K562 (cell line): ENCODE measurements at regions not wholly inside any gene's neighbourhood (a gene's known extent, or its start where the extent isn't known, plus 50 kb on each side); places are given as distances from the start of the nearest gene placed in this dataset.

Experiments used
- CBFA2T3 ChIP-seq: fragments of 450-650 bp; IDR thresholded peaks from 2 replicates; pipeline ENCODE4 v1.6.1; 2017
- CEBPB ChIP-seq: fragments of 450-650 bp; IDR thresholded peaks from 2 replicates; pipeline ENCODE4 v1.6.1; 2016; ENCODE audit warnings: missing genetic modification characterization, missing compliant biosample characterization
- E2F6 ChIP-seq, 2 experiments: IDR thresholded peaks; 2 replicates each; pipeline ENCODE4 v1.6.1; 2011; ENCODE audit warnings: borderline replicate concordance in 1 of 2, control low read depth in 1 of 2, low read depth in 1 of 2, low read length in 1 of 2, mild to moderate bottlenecking in 1 of 2, mixed read lengths in 1 of 2, moderate library complexity in 1 of 2; ENCODE audit not compliant: insufficient read depth in 1 of 2, insufficient read length in 1 of 2, poor library complexity in 1 of 2, severe bottlenecking in 1 of 2; ENCODE audit errors: extremely low read depth in 1 of 2
- MAX ChIP-seq: sonication (generic); formaldehyde crosslinking; IDR thresholded peaks from 2 replicates; pipeline ENCODE4 v1.9.0; 2022; ENCODE audit warnings: mild to moderate bottlenecking, missing genetic modification reagents
- NFIC ChIP-seq: fragments of 450-650 bp; IDR thresholded peaks from 2 replicates; pipeline ENCODE4 v1.6.1; 2017; ENCODE audit warnings: mild to moderate bottlenecking, inconsistent platforms
- POLR2A ChIP-seq: fragments of 450-650 bp; conservative IDR thresholded peaks from 2 replicates; pipeline ENCODE4 v1.6.1; 2016
- POLR2AphosphoS5 ChIP-seq: IDR thresholded peaks from 2 replicates; pipeline ENCODE4 v1.6.1; 2011; ENCODE audit warnings: mild to moderate bottlenecking, low read depth, low read length, moderate library complexity; ENCODE audit not compliant: control insufficient read depth, insufficient read depth
- SMAD1 ChIP-seq: fragments of 150-350 bp; IDR thresholded peaks from 2 replicates; pipeline ENCODE4 v1.6.1; 2014; ENCODE audit warnings: low read length, low read depth; ENCODE audit not compliant: partially characterized antibody
- YY1 ChIP-seq, 3 experiments: IDR thresholded peaks; 2 replicates each; pipeline ENCODE4 v1.6.1; 2011; ENCODE audit warnings: low read length in 2 of 3, mild to moderate bottlenecking in 2 of 3, moderate library complexity in 2 of 3, borderline replicate concordance in 1 of 3, control low read depth in 1 of 3, low read depth in 1 of 3; ENCODE audit not compliant: insufficient read depth in 3 of 3, insufficient replicate concordance in 2 of 3, control insufficient read depth in 1 of 3, insufficient read length in 1 of 3; ENCODE audit errors: extremely low read depth in 1 of 3
- ZNF124 ChIP-seq: sonication (generic); formaldehyde crosslinking; IDR thresholded peaks from 2 replicates; pipeline ENCODE4 v1.8.1; 2022; ENCODE audit warnings: missing genetic modification reagents
- TF ChIP-seq, protein P1 (sequence below), 3 experiments: IDR thresholded peaks in 2 of 3; conservative IDR thresholded peaks in 1 of 3; 2 replicates each; pipeline ENCODE4 v1.5.1; 2011 to 2012; ENCODE audit warnings: low read length in 3 of 3, mild to moderate bottlenecking in 3 of 3, control low read depth in 2 of 3, improper control_type of control experiment in 1 of 3, inconsistent platforms in 1 of 3, low read depth in 1 of 3, mixed read lengths in 1 of 3, moderate library complexity in 1 of 3; ENCODE audit not compliant: insufficient read depth in 2 of 3
- TF ChIP-seq, protein P2 (sequence below): sonication (generic); formaldehyde crosslinking; IDR thresholded peaks from 2 replicates; pipeline ENCODE4 v1.8.0; 2022; ENCODE audit warnings: missing genetic modification reagents, mild to moderate bottlenecking, moderate library complexity, borderline replicate concordance
- TF ChIP-seq, protein P3 (sequence below): fragments of 250-450 bp; sonication (Bioruptor Pico); IDR thresholded peaks from 2 replicates; pipeline ENCODE4 v1.8.0; 2021; ENCODE audit warnings: moderate library complexity, mild to moderate bottlenecking, inconsistent platforms
- TF ChIP-seq, protein P4 (sequence below): sonication (generic); formaldehyde crosslinking; IDR thresholded peaks from 2 replicates; pipeline ENCODE4 v1.8.0; 2023; ENCODE audit warnings: mild to moderate bottlenecking, missing genetic modification reagents

GRCh38 chr6:37114612-37115011 is 55.3 kb upstream of the PIM1 start:
- TF ChIP-seq, protein P1, sequence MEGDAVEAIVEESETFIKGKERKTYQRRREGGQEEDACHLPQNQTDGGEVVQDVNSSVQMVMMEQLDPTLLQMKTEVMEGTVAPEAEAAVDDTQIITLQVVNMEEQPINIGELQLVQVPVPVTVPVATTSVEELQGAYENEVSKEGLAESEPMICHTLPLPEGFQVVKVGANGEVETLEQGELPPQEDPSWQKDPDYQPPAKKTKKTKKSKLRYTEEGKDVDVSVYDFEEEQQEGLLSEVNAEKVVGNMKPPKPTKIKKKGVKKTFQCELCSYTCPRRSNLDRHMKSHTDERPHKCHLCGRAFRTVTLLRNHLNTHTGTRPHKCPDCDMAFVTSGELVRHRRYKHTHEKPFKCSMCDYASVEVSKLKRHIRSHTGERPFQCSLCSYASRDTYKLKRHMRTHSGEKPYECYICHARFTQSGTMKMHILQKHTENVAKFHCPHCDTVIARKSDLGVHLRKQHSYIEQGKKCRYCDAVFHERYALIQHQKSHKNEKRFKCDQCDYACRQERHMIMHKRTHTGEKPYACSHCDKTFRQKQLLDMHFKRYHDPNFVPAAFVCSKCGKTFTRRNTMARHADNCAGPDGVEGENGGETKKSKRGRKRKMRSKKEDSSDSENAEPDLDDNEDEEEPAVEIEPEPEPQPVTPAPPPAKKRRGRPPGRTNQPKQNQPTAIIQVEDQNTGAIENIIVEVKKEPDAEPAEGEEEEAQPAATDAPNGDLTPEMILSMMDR (IDR thresholded peaks at IDR 0.05 in 2 of 3, conservative IDR thresholded peaks at IDR 0.05 in 1 of 3; ENCODE audit: insufficient read depth in 2 of 3, low read depth in 1 of 3, low read length in 3 of 3): no peak
- TF ChIP-seq POLR2A (no peak), SMAD1 (no peak), POLR2AphosphoS5 (no peak), CBFA2T3 (no peak), NFIC (no peak), CEBPB (tag) (no peak), ZNF124 (CRISPR knock-in tag) (no peak), MAX (CRISPR knock-in tag) (no peak), E2F6 (IDR thresholded peaks at IDR 0.05; ENCODE audit: borderline replicate concordance in 1 of 2, extremely low read depth in 1 of 2, insufficient read depth in 1 of 2, insufficient read length in 1 of 2, low read depth in 1 of 2, low read length in 1 of 2, poor library complexity in 1 of 2, severe bottlenecking in 1 of 2) (no peak), YY1 (IDR thresholded peaks at IDR 0.05; ENCODE audit: borderline replicate concordance in 1 of 3, control insufficient read depth in 1 of 3, extremely low read depth in 1 of 3, insufficient read depth in 3 of 3, insufficient read length in 1 of 3, insufficient replicate concordance in 2 of 3, low read depth in 1 of 3, low read length in 2 of 3) (no peak)
- TF ChIP-seq, protein P2, sequence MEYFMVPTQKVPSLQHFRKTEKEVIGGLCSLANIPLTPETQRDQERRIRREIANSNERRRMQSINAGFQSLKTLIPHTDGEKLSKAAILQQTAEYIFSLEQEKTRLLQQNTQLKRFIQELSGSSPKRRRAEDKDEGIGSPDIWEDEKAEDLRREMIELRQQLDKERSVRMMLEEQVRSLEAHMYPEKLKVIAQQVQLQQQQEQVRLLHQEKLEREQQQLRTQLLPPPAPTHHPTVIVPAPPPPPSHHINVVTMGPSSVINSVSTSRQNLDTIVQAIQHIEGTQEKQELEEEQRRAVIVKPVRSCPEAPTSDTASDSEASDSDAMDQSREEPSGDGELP: no peak
- TF ChIP-seq, protein P3, sequence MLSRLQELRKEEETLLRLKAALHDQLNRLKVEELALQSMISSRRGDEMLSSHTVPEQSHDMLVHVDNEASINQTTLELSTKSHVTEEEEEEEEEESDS (CRISPR knock-in tag): no peak
- TF ChIP-seq, protein P4, sequence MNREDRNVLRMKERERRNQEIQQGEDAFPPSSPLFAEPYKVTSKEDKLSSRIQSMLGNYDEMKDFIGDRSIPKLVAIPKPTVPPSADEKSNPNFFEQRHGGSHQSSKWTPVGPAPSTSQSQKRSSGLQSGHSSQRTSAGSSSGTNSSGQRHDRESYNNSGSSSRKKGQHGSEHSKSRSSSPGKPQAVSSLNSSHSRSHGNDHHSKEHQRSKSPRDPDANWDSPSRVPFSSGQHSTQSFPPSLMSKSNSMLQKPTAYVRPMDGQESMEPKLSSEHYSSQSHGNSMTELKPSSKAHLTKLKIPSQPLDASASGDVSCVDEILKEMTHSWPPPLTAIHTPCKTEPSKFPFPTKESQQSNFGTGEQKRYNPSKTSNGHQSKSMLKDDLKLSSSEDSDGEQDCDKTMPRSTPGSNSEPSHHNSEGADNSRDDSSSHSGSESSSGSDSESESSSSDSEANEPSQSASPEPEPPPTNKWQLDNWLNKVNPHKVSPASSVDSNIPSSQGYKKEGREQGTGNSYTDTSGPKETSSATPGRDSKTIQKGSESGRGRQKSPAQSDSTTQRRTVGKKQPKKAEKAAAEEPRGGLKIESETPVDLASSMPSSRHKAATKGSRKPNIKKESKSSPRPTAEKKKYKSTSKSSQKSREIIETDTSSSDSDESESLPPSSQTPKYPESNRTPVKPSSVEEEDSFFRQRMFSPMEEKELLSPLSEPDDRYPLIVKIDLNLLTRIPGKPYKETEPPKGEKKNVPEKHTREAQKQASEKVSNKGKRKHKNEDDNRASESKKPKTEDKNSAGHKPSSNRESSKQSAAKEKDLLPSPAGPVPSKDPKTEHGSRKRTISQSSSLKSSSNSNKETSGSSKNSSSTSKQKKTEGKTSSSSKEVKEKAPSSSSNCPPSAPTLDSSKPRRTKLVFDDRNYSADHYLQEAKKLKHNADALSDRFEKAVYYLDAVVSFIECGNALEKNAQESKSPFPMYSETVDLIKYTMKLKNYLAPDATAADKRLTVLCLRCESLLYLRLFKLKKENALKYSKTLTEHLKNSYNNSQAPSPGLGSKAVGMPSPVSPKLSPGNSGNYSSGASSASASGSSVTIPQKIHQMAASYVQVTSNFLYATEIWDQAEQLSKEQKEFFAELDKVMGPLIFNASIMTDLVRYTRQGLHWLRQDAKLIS (CRISPR knock-in tag): no peak
